EH (cell line): ENCODE measurements at regions not wholly inside any gene's neighbourhood (a gene's known extent, or its start where the extent isn't known, plus 50 kb on each side); places are given as distances from the start of the nearest gene placed in this dataset.

Experiments
- DNase-seq: peaks from one replicate; pipeline ENCODE4 v3.0.0-alpha.2; 2015; ENCODE audit warnings: low read depth

- DNase-seq: no peak
Observed at GRCh38 chrX:4243759-4244158, 530.3 kb upstream of the PRKX start.

- no peak for DNase-seq
Observed at GRCh38 chrX:4240541-4241194, 527.2 kb upstream of the PRKX start.

DNA sequence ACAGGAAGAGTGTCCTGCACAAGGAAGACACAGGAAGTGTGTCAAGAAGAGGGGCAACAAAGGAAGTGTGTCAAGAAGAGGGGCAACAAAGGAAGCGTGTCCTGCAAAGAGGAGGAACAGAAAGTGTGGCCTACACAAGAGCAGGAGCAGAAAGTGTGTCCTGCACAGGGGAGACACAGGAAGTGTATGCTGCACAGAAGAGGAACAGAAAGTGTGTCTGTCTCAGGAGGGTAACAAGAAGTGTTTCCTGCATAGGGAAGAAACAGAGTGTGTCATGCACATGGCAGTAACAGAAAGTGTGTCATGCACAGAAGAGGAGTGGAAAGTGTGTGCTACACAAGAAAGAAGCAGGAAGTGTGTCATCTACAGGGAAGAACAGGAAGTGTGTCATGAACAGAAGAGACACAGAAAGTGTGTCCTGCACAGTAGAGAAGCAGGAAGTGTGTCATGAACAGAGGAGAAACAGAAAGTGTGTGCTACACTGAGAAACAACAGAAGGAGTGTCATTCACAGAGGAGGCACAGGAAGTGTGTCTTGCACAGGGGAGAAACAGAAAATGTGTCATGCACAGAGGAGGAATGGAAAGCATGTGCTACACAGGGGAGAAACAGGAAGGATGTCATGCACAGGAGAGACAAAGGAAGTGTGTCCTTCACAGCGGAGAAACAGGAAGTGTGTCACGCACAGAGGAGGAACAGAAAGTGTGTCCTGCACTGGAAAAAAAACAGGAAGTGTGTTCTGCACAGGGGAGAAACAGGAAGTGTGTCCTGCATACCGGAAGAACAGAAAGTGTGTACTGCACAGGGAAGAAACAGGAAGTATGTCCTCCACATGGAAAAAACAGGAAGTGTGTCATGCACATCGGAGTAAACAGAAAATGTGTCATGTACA lies 526.4 kb upstream of the PRKX start:
- no peak for DNase-seq

DNA sequence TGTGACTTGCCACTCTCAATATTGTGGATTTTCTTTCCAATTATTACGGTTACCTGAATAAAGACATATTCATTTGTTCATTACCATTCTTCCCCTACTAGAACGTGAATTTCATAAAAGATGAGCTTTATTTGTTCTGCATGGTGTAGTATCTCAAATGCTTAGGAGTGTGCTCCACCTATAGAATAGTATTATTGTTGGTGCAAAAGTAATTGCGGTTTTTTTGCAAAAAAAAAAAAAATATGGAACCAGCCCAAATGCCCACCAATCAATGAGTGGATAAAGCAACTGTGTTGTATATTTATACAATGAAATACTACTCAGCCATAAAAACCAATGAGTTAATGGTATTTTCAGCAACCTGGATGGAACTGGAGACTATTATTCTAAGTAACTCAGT lies 525.5 kb upstream of the PRKX start:
- no peak for DNase-seq

GRCh38 chrX:4225086-4225485 lies 511.6 kb upstream of the PRKX start:
- no peak for DNase-seq

GRCh38 chrX:4206941-4207340 lies 493.5 kb upstream of the PRKX start:
- DNase-seq: no peak

GRCh38 chrX:4197971-4198370 lies 484.5 kb upstream of the PRKX start:
- DNase-seq: no peak

DNA sequence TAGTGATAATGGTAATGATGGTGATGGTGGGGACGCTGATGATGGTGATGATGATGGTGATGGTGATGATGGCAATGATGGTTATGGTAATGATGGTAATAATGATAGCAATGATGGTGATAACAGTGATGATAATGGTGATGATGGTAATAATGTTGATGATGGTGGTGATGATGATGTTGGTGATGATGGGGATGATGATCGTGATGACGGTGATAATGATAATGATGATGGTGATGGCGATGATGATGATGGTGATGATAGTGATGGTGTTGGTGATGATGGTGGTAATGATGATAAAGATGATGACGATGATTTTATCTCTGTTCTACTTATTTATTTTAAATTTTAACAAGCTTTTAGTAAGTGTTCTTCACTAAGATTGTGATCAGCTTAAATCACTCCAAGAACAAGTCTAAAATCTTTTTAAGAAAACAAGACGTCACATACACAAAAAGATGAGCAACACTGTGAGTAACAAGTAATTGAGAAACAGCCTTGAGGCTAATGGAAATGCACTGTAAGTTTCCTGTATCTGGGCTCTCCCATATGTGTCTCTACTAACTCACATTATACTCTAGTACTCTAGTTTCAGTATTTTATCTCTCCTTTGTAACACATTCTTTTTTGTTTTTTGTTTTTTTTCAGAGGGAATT lies 480.2 kb upstream of the PRKX start:
- DNase-seq: no peak

DNA sequence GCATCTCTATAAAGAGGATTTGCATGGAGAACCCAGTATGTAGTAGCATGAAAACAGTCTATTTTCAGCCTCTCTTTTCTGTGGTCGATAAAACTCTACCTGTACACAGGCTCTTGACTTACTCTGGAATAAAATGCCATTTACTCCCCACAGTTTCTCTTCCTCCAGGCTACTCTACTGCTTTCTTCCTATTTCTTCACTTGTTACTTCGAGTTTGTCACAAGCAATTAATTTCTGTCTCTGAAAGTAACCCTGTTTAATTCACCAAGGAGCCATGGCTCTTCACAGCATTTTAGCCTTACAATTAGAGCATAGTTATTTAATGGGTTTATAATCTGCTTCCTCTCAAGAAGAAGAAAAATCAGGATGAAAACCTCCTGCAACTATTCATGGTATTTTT lies 472.9 kb upstream of the PRKX start:
- DNase-seq: no peak

DNA sequence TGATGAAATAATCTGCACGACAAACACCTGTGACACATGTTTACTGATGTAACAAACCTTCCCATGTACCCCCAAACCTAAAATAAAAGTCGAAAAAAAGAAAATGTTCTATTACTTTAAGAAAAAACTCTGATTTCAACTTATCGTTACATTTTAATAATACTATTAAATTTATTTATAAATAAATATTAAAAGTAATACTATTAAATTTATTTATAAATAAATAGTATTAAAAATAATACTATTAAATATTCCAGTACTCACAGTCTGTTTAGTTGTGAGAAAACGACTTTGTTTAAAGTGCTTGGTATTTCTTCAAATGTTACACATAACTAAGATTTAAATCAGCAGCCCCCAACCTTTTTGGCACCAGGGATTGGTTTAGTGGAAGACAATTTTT lies 471.6 kb upstream of the PRKX start:
- no peak for DNase-seq

DNA sequence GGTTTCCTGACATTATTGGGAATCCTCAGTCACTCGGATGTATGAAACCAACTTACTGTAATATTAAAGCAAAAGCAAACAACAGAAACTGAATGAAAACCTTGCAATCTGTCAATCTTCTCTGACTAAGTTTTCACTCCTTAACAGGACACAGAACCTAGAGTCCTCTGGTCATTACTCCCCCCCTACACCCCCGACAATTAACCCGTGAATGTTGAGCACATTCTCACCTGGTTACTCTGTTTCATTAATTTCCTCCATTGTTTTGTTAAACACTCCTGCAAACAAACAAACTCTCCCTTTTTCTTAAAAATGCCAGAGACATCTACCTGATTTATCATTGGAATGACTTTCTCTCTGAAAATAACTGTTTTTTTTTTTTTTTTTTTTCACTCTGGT lies 469.0 kb upstream of the PRKX start:
- no peak for DNase-seq

DNA sequence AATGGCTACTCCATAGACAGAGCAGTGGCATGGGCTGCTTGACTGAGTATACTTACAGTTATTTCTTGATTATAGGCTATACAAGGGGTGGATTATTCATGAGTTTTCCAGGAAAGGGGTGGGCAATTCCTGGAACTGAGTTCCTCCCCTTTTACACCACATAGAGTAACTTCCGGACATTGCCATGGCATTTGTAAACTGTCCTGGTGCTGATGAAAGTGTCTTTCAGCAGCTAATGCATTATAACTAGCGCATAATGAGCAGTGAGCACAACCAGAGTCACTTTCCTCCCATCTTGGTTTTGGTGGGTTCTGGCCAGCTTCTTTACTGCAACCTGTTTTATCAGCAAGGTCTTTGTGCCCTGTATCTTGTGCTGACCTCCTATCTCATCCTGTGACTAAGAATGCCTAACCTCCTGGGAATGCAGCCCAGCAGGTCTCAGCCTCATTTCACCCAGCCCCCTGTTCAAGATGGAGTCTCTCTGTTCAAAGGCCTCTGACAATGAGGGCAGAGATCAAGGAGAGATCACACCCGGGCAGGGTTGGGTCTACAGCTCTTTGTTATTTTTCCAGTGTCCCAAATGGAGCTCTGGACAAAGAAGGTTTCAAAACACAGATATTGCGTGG lies 468.4 kb upstream of the PRKX start:
- DNase-seq: no peak

GRCh38 chrX:4179031-4179430 lies 465.6 kb upstream of the PRKX start:
- no peak for DNase-seq

DNA sequence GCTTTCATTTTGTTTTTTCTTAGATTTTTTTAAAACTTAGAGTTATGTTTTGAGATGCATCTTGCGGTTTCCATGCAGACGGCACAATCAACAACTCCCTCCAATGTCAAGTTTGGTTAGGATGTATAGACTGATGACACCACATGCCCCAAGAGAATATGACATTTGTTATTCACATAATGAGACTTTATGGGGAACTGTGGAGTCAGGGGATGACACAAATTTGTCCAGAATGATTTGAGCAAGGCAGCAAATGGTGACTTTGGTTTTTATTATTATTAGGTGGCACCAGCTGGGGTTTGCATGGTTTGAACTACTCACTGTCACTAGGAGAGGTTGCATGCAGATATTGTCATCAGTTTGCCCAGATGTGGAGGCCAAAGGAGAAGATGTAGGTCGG lies 461.8 kb upstream of the PRKX start:
- no peak for DNase-seq

- no peak for DNase-seq
Observed at GRCh38 chrX:4173743-4174142, 460.3 kb upstream of the PRKX start.

DNA sequence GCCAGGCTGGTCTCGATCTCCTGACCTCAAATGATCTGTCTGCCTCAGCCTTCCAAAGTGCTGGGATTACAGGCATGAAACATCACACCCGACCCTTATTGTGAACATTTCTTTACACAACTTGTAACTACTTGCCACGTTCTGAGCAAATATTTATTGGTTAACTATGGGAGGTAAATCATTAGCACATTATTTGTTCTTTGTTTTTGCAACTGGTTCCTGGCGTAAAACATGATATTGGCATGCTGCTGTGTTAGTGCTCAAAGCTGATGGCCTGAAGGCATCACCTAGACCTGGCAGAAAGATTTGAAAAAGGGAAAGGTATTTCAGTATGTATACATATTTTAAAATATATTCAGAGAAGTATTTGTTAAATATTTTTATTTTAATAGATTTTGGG lies 438.3 kb upstream of the PRKX start:
- DNase-seq: no peak

DNA sequence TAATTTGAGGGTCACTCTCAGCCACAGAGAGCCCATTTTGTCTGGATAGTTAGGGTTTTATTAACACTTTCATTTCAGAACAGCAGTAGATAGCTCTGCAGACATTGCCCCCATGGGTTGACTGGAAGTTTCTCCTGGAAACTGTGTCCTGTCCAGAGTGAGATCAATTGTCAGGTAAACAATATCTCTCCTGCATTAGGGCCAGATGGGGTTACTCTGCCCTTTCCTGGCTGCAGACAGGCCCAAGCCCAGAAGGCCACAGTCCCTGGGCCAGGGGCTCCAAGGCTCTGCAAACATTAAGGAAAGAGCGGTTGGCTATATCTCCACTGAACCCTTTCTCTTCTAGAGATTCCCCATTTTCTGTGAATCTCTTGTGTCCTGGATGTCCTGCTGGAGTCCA lies 436.8 kb upstream of the PRKX start:
- no peak for DNase-seq

DNA sequence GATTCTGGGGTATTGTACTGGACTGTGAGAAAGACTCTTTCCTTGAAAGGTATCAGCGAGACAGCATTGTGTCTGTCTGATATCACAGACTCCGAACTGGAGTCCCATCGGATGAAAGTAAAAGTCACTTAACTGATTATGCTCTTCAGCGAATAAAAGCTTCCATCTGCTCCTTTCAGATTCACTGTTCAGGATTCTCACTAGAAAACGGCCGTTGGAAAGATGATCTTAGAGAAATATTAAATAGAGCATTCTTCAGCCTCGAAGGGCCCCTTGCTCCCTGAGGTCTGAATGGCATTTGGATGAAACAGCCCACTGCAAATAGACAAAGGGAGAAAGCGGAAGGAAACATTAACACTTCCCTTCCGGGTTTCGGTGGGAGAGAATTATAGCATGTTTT lies 416.2 kb upstream of the PRKX start:
- no peak for DNase-seq

DNA sequence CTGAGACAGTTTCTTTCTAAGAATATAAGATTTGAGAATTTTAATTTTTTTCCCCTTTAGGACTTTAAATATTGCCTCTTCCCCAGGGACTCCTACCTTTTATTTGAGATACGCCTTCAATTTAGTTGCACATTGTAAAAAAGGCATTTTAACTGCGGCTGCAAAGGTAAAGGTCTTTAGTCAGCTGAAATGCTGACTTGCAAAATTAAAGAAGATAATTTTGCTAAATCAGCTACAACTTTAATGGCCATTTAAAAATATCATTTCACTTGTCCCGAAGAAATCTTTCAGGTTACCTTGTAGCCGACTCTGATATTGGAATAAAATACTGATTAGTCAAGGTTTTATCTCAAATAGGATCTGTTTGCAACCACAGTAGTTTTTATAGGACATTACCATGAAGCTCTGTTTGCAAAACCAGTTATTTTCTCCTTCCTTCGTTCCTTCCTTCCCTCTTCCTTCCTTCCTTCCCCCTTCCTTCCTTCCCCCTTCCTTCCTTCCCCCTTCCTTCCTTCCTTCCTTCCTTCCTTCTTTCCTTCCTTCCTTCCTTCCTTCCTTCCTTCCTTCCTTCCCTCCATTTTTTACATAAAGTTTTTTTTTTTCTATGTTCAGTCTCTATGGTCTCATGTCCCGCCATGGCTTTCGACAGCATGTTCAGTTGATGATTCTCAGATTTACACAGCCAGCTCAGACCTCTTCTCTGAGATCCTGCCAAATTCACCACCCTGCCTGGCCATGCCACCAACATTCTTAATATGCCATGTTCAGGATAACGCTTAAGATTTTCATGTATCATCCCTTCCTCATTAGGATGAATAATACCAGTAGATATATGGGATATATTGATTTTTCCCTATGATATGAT lies 405.4 kb upstream of the PRKX start:
- no peak for DNase-seq

DNA sequence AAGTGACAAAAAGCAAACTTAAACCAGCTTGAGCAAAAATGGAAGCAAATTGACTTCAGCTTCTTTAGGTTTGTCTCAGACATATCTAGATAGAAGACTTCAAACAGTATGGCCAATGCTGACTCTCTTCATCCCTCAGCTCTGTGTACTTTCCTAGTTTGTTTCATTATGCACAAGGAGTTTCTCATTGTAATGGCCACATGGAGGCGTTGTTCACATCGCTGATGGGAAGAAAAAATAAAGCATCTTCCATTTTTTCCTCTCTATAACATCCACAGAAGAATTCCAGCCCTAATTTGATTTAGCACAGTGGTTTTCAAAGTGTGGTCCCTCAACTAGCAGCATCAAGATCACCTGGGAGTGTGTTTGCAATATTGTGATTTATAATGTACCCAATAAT lies 397.5 kb upstream of the PRKX start:
- no peak for DNase-seq

GRCh38 chrX:4094926-4095325 lies 381.5 kb upstream of the PRKX start:
- DNase-seq: no peak
